GM12878 (cell line): ENCODE measurements at regions not wholly inside any gene's neighbourhood (a gene's known extent, or its start where the extent isn't known, plus 50 kb on each side); places are given as distances from the start of the nearest gene placed in this dataset.

Experiments
- BCL3 ChIP-seq: IDR thresholded peaks from 2 replicates; pipeline ENCODE4 v1.6.1; 2011; ENCODE audit warnings: borderline replicate concordance, low read depth, mild to moderate bottlenecking, moderate library complexity, low read length; ENCODE audit not compliant: insufficient read depth, poor library complexity, severe bottlenecking
- BRCA1 ChIP-seq: IDR thresholded peaks from 2 replicates; pipeline ENCODE4 v1.6.1; 2011; ENCODE audit warnings: low read depth, low read length, improper control_type of control experiment
- JUND ChIP-seq: IDR thresholded peaks from 2 replicates; pipeline ENCODE4 v1.6.1; 2012; ENCODE audit warnings: low read depth, mild to moderate bottlenecking, low read length, improper control_type of control experiment, moderate library complexity
- POLR2A ChIP-seq: IDR thresholded peaks from 2 replicates; pipeline ENCODE4 v1.6.1; 2011; ENCODE audit warnings: low read depth, mild to moderate bottlenecking, low read length
- SREBF2 ChIP-seq: IDR thresholded peaks from 2 replicates; pipeline ENCODE4 v1.6.1; 2012; ENCODE audit warnings: mild to moderate bottlenecking, low read length
- TCF12 ChIP-seq: IDR thresholded peaks from 2 replicates; pipeline ENCODE4 v1.6.1; 2011; ENCODE audit warnings: low read depth, mild to moderate bottlenecking, low read length

- no peak for TF ChIP-seq BCL3
- TF ChIP-seq JUND: no peak
- no peak for TF ChIP-seq BRCA1
- no peak for TF ChIP-seq SREBF2
- no peak for TF ChIP-seq TCF12
- TF ChIP-seq POLR2A: no peak
Observed at GRCh38 chrX:20507901-20508620, 241.4 kb upstream of the RPS6KA3 start.
